GM18868 (cell line): ENCODE measurements at regions not wholly inside any gene's neighbourhood (a gene's known extent, or its start where the extent isn't known, plus 50 kb on each side); places are given as distances from the start of the nearest gene placed in this dataset.
"Not testable (repeated sequence)": the region's sequence is repeated elsewhere in the genome, so short reads cannot be mapped to it uniquely, and the experiment has no call there.

Source experiments
- ATAC-seq: cut with Tn5 transposase; IDR thresholded peaks from one replicate; pipeline ENCODE4 v1.9.1; 2021; ENCODE audit warnings: mild to moderate bottlenecking, moderate library complexity; ENCODE audit not compliant: unreplicated experiment

GRCh38 chr15:62218841-62219240 is 53.8 kb upstream of the C2CD4B start:
- no peak for ATAC-seq

DNA sequence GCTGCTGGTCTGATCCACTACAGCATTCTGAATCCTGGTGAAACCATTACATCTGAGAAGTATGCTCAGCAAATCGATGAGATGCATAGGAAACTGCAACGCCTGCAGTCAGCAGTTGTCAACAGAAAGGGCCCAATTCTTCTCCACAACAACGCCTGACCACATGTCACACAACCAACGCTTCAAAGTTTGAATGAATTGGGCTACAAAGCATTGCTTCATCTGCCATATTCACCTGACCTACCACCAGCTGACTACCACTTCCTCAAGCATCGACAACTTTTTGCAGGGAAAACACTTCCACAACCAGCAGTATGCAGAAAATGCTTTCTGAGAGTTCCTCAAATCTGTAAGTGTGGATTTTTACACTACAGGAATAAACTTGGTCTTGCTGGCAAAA is 54.7 kb upstream of the C2CD4B start:
- no peak for ATAC-seq

DNA sequence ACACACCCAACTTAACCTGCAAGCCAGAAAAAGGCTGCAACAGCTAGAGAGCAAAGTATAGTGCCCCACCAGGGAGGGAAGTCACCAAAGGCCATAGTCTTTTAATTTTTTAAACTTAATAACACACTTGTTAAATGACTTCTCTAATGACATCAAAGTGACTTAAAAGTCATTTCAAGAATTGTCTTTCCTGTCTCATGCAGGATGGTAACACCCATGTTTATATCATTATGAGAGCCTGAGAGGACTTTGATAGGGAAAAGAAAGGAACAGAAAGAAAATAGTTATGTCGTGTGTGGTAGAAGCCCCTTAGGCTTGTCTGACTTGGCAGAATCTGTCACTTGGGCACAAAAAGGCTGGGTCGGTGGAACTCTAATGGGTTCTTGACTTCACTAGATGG is 57.9 kb upstream of the C2CD4B start:
- ATAC-seq = no peak

GRCh38 chr15:62228604-62229003 is 63.5 kb upstream of the C2CD4B start:
- no peak for ATAC-seq

GRCh38 chr15:62231856-62232255 is 66.8 kb upstream of the C2CD4B start:
- ATAC-seq = no peak

GRCh38 chr15:62240121-62241096 is 75.3 kb upstream of the C2CD4B start:
- no peak for ATAC-seq

DNA sequence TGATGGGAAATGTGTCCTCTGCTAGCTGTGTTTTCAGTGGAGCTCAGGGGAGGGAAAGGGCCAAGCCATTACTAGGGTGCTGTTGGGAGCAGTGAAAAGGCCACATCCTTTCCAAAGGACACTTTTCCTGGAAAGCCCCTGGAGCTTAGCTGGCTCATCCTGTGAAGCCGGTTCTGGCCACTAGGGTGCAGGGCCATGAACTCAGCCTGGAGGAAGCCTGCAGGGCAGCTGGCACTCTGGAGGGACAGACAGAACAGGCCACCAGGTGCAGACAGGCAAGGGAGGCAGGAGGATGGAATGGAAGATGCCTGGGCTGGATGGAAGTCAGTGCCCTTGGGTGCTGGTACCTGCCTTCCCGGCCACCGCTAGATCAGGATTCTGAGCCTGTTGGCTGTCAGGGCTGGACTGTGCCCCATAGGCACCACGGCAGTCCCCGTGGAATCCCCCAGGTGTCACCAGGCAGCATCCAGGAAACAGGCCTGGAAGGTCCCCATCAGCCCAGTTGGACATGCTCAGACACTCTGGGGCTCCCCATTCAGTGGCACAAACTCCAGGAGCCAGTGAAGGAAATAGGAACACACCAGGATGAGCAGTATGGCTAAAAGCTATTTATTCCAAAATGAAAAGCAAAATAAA is 76.2 kb upstream of the C2CD4B start:
- ATAC-seq = no peak

DNA sequence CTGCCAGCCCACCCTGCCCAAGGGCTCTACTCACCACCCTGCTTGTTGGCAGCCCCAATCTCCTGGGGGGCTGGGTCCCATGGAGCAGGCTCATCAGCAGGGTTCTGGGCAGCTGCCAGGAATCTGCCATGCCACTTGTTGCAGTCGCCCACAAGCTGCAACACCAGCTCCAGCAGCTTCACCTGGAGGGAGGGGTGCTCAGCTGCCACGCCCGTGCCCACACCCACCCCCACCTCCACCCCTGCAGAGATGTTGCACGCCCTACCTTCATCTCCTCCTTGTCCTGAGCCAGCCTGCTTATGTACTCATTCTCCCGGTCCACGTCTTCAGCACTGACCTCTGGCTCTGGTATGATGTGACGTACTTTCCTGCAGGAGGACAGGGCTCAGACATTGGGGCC is 77.9 kb upstream of the C2CD4B start:
- ATAC-seq = no peak

DNA sequence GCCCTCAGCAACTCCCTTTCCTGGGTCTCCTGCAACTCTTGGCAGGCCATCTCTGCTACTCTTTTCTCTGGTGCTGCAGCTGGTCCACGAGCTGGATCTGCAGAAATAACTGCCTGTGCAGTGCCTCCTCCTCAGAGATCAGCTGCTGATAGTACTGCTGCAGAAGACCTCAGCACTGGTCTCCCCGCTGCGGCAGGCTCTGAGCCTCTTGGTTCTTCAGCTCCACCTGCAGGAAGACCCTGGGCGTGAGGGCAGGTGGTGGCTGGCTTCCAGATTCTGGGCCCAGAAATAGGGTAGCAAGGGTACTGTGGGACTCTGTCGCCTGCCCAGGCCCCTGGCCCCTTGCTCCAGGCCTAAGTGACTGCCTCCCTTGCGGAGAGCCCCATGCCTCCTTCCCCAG is 79.7 kb upstream of the C2CD4B start:
- ATAC-seq = no peak

- no peak for ATAC-seq
These were observed 83.3 kb upstream of the C2CD4B start for GRCh38 chr15:62248277-62248984.

- no peak for ATAC-seq
These were observed 84.4 kb upstream of the C2CD4B start for GRCh38 chr15:62249501-62249900.

GRCh38 chr15:62250186-62250585 is 85.1 kb upstream of the C2CD4B start:
- no peak for ATAC-seq

- no peak for ATAC-seq
These were observed 85.9 kb upstream of the C2CD4B start for GRCh38 chr15:62250978-62251377.

DNA sequence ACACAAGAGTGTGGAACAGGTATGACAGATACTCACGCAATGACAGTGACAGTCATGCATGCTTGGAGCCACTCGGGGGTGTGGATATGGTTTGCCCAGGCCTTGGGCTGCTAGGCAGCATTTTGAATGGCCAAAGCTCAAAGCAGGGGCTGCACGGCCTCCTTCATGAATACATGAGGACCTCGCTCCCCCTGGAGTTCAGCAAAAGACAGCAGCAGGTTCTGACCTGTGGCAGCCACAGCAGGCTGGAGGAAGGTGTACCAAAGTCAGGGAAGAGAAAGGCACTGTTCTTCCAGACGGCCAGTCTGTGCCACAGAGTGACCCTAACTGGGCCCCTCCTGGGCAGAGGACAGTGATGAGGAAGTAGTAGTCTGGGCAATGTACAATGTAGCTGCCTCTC is 88.2 kb upstream of the C2CD4B start:
- no peak for ATAC-seq

DNA sequence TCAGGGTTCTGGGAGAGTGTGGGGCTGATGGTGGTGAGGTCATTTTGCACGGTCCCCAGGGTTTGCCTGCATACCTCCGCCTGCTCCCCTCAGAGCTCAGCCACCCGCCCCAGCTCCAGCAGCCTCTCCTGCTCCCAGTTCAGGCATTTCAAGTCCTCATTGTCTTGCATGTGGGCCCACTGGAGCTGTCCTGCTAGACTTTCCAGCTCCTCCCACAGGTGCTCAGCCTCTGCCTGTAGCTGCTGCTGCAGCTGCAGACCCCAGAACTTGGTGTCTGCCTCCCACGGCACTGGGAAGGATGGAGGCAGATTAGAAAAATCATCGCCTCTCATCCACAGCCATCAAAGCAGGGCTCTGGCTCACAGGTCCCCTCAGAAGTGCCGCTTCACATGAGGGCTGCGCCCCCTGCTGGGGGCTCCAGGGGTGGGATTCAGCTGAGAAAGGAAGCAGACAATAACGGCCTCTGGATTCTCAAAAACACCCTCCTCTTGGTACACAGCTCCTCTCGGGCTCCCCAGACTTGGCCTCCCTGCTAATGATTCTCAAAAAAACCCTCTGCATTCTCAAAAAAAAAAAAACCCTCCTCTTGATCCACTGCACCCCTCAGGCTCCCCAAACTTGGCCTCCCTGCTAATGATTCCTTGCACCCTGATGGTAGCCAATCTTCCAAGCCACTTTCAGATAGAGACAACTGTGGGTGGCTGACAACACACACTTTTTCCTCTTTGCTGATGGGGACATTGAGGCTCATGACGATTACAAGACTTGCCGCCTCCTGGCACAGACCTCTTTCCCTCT is 89.3 kb upstream of the C2CD4B start:
- no peak for ATAC-seq

GRCh38 chr15:62256430-62256829 is 91.3 kb upstream of the C2CD4B start:
- ATAC-seq = not testable (repeated sequence)

DNA sequence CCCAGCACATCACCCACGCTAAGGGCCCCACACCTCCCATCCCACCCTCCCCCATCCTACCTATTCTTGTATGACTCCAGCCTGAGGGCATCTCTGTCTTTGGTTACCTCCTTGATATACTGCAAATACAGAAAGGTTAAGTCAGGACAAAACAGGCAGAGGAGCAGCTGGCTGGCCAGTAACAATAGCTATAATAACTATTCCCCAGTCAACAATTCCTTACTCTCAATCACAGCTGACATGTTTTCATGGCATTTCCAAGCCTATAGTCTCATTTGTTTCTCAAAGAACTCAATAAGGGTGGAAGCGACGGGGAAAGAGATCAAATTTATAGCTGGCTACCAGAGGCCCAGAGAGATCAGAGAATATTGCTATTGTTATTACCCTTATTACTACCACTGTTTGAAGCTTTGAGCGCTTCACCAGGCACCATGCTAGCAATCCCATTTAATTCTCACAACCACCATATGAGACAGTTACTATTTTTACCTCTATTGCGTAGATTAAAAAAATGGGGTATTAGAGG is 93.0 kb upstream of the C2CD4B start:
- ATAC-seq = no peak

DNA sequence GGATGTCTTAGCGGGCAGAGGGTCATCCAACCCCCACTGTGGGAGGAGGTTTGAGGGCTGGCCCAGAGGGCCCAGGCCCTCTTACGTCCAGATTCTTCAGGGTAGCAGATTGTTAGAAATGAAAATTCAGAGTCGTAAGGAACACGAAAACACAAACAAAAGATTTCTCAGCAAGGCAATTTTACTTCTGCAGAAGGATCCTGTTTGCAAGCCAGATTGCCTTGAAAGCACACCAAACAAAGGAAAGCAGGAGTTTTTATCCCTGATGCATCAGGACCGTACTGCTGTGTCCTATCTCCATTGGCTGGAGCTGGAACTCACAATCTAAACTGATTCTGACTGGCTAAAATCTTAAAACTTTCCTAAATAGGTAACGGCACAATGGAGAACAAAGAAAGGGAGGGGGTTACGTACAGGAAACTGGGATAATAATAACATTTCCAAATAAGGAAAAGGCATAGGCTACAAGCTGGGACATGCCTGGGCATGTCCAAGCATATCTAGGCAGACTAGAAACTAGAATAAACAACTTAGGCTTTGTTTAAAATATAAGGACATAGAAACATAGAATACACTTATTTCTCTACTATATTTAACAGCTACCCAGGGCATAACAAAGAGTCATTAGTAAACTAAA is 97.3 kb upstream of the C2CD4B start:
- no peak for ATAC-seq

DNA sequence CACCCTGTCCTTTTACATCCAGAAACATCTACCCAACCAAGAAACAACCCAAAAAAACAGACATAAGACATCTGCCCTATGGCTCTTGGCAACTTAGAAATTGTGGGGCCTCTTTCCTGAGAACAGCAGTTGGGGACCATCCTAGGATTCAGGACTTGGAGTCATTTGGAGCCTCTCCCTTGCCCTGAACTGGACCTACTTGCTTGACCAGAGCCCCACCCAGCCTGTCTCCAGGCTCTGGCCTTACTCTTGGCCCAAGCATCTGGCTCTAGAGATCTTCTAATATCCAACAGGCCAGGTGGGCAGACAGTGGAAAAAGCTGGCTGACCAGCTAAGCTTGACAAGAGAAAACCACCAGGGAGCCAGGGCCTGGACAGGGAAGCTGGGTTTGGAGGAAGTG is 99.1 kb upstream of the C2CD4B start:
- no peak for ATAC-seq

DNA sequence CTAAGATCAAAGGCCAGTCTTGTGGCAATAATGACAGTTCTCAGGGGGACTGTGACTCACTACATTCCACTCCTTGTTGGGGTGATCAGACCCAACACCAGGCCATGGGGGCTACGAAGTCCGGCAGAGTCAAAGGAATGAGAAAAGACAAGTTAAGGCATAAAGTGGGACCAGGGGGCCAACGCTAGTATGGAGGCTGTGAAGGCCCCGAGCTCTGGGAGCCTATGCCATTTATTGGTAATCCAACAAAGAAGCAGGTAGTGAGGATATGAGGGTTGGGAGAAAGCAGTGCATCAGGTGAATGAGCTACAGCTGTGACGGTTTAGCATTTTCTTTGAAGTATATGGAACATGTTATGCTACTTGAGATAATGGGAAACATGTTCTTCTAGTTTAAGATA is 104.4 kb upstream of the C2CD4B start:
- no peak for ATAC-seq
